SK-N-SH treated with all-trans-retinoic acid at 6 μM for 48 hours (cell line): ENCODE measurements at regions not wholly inside any gene's neighbourhood (a gene's known extent, or its start where the extent isn't known, plus 50 kb on each side); places are given as distances from the start of the nearest gene placed in this dataset.

Source experiments
- ATAC-seq: fragments of 200-7000 bp; cut with Tn5 transposase; 3 replicates; pipeline ENCODE4 v1.9.1; 2020; ENCODE audit warnings: mild to moderate bottlenecking, moderate library complexity
- BACH2 ChIP-seq: fragments of 250-450 bp; sonication (Bioruptor Pico); IDR thresholded peaks from 2 replicates; pipeline ENCODE4 v1.9.0; 2021; ENCODE audit warnings: mild to moderate bottlenecking, borderline replicate concordance
- CSRNP3 ChIP-seq: fragments of 250-450 bp; sonication (Bioruptor Pico); IDR thresholded peaks from 2 replicates; pipeline ENCODE4 v1.5.1; 2021; ENCODE audit warnings: mild to moderate bottlenecking, moderate library complexity
- GLIS3 ChIP-seq: fragments of 250-450 bp; sonication (Bioruptor Pico); IDR thresholded peaks from 2 replicates; pipeline ENCODE4 v1.5.0; 2020; ENCODE audit warnings: mild to moderate bottlenecking, moderate library complexity
- ISL1 ChIP-seq: fragments of 250-450 bp; sonication (Bioruptor Pico); IDR thresholded peaks from 2 replicates; pipeline ENCODE4 v2.1.2; 2022; ENCODE audit warnings: mild to moderate bottlenecking, moderate library complexity
- OSR1 ChIP-seq: fragments of 250-450 bp; sonication (Bioruptor Pico); IDR thresholded peaks from 2 replicates; pipeline ENCODE4 v1.8.0; 2022; ENCODE audit warnings: moderate library complexity, mild to moderate bottlenecking, inconsistent platforms
- PATZ1 ChIP-seq: fragments of 250-450 bp; sonication (Bioruptor Pico); IDR thresholded peaks from 2 replicates; pipeline ENCODE4 v1.8.0; 2020; ENCODE audit warnings: mild to moderate bottlenecking, moderate library complexity, borderline replicate concordance
- POU6F1 ChIP-seq: fragments of 250-450 bp; sonication (Bioruptor Pico); IDR thresholded peaks from 2 replicates; pipeline ENCODE4 v1.8.0; 2021; ENCODE audit warnings: low read depth, mild to moderate bottlenecking, moderate library complexity, borderline replicate concordance
- PPARA ChIP-seq: fragments of 250-450 bp; sonication (Bioruptor Pico); IDR thresholded peaks from 2 replicates; pipeline ENCODE4 v1.5.0; 2020; ENCODE audit warnings: mild to moderate bottlenecking, borderline replicate concordance
- RARB ChIP-seq: fragments of 250-450 bp; sonication (Bioruptor Pico); IDR thresholded peaks from 2 replicates; pipeline ENCODE4 v1.8.0; 2021; ENCODE audit warnings: mild to moderate bottlenecking, moderate library complexity
- SNAI2 ChIP-seq: fragments of 250-450 bp; sonication (Bioruptor Pico); IDR thresholded peaks from 2 replicates; pipeline ENCODE4 v1.5.0; 2020; ENCODE audit warnings: mild to moderate bottlenecking, moderate library complexity
- TCF4 ChIP-seq: fragments of 250-450 bp; sonication (Bioruptor Pico); IDR thresholded peaks from 2 replicates; pipeline ENCODE4 v1.8.0; 2021; ENCODE audit warnings: mild to moderate bottlenecking, moderate library complexity, borderline replicate concordance
- ZFP3 ChIP-seq: fragments of 250-450 bp; sonication (Bioruptor Pico); IDR thresholded peaks from 2 replicates; pipeline ENCODE4 v1.5.0; 2020; ENCODE audit warnings: mild to moderate bottlenecking, moderate library complexity
- ZNF565 ChIP-seq: fragments of 450-650 bp; formaldehyde crosslinking; conservative IDR thresholded peaks from 2 replicates; pipeline ENCODE4 v1.5.0; 2020; ENCODE audit warnings: low read depth, mild to moderate bottlenecking, moderate library complexity
- ZNF70 ChIP-seq: fragments of 450-650 bp; formaldehyde crosslinking; IDR thresholded peaks from 2 replicates; pipeline ENCODE4 v1.5.0; 2020; ENCODE audit warnings: mild to moderate bottlenecking, moderate library complexity
- TF ChIP-seq, protein P1 (sequence below): fragments of 250-450 bp; sonication (Bioruptor Pico); IDR thresholded peaks from 2 replicates; pipeline ENCODE4 v1.5.0; 2020; ENCODE audit warnings: mild to moderate bottlenecking, moderate library complexity
- TF ChIP-seq, protein P2 (sequence below): fragments of 250-450 bp; sonication (Bioruptor Pico); IDR thresholded peaks from 2 replicates; pipeline ENCODE4 v1.5.1; 2020; ENCODE audit warnings: low read depth, mild to moderate bottlenecking, moderate library complexity

DNA sequence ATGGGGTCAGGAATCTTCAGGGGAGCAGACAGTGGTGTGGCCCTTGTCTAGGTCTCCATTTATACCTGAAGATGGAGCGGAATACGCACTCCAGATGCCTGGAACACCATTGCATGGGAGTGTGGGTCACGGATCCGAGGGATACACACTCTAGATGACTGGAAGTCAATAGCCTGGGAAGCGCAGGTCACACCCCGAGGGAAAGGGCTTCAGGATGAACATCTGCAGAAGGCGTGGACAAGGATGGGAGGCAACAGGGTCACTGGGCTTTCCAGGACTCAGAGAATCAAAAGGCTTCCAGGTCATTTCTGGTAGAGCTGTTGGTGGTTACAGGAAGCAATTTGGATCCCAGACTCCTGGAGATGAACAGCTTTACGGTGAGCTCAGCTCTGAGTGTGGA lies 382.2 kb upstream of the KLF6 start (continued):
- TF ChIP-seq ISL1 (no peak), PPARA (CRISPR knock-in tag) (no peak), TCF4 (CRISPR knock-in tag) (no peak)

DNA sequence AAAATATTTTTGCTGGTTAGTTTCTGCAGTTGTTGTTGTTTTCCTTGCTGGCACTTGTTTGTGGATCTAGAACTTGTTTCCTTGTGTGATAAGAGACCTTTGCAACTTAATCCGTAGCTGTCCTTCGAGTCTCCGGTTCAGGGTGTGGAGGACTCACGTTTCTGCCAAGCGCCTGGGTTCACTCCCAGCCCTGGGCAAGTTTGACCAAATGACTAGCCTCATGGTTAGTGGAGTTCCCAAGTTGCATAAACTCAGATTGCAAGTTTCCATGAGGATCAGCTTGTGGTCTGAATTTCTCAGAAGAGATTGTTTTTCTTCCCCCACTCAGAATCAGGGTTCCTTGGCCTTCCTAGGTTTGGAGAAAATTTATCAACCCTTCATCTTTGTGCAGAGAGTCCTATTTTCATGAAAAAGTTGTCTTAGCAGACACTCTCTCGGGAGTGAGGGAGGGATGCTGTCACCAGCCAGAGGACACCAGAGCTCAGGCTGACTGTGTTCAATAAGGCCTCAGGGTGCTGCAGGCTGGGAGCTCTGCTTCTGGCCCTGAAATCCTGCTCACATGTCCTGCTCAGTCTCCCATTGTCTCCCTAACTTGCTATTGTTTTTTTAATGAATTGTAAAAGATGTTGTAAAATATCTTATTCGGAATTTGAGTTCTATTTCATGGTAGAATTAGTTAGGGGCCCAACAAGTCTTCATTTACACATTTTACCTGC lies 377.7 kb upstream of the KLF6 start:
- TF ChIP-seq, protein P1, sequence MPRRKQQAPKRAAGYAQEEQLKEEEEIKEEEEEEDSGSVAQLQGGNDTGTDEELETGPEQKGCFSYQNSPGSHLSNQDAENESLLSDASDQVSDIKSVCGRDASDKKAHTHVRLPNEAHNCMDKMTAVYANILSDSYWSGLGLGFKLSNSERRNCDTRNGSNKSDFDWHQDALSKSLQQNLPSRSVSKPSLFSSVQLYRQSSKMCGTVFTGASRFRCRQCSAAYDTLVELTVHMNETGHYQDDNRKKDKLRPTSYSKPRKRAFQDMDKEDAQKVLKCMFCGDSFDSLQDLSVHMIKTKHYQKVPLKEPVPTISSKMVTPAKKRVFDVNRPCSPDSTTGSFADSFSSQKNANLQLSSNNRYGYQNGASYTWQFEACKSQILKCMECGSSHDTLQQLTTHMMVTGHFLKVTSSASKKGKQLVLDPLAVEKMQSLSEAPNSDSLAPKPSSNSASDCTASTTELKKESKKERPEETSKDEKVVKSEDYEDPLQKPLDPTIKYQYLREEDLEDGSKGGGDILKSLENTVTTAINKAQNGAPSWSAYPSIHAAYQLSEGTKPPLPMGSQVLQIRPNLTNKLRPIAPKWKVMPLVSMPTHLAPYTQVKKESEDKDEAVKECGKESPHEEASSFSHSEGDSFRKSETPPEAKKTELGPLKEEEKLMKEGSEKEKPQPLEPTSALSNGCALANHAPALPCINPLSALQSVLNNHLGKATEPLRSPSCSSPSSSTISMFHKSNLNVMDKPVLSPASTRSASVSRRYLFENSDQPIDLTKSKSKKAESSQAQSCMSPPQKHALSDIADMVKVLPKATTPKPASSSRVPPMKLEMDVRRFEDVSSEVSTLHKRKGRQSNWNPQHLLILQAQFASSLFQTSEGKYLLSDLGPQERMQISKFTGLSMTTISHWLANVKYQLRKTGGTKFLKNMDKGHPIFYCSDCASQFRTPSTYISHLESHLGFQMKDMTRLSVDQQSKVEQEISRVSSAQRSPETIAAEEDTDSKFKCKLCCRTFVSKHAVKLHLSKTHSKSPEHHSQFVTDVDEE (CRISPR knock-in tag), result no peak
- TF ChIP-seq GLIS3 (CRISPR knock-in tag) (no peak), ZFP3 (CRISPR knock-in tag) (no peak), ZNF70 (no peak), POU6F1 (CRISPR knock-in tag) (no peak), ISL1 (no peak), PATZ1 (CRISPR knock-in tag) (no peak)
- TF ChIP-seq, protein P2, sequence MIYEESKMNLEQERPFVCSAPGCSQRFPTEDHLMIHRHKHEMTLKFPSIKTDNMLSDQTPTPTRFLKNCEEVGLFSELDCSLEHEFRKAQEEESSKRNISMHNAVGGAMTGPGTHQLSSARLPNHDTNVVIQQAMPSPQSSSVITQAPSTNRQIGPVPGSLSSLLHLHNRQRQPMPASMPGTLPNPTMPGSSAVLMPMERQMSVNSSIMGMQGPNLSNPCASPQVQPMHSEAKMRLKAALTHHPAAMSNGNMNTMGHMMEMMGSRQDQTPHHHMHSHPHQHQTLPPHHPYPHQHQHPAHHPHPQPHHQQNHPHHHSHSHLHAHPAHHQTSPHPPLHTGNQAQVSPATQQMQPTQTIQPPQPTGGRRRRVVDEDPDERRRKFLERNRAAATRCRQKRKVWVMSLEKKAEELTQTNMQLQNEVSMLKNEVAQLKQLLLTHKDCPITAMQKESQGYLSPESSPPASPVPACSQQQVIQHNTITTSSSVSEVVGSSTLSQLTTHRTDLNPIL (CRISPR knock-in tag), result no peak
- ATAC-seq, result no peak

GRCh38 chr10:4159173-4159572 lies 374.2 kb upstream of the KLF6 start:
- no peak for ATAC-seq
- TF ChIP-seq TCF4 (CRISPR knock-in tag) (no peak), ZNF70 (no peak), BACH2 (CRISPR knock-in tag) (no peak), PATZ1 (CRISPR knock-in tag) (no peak), ZNF565 (CRISPR knock-in tag) (no peak), OSR1 (CRISPR knock-in tag) (no peak), CSRNP3 (CRISPR knock-in tag) (no peak), RARB (CRISPR knock-in tag) (no peak), SNAI2 (CRISPR knock-in tag) (no peak)
- TF ChIP-seq, protein P2 (CRISPR knock-in tag), result no peak
- TF ChIP-seq, protein P1 (CRISPR knock-in tag), result no peak
